HG03045 (cell line): ENCODE measurements at regions not wholly inside any gene's neighbourhood (a gene's known extent, or its start where the extent isn't known, plus 50 kb on each side); places are given as distances from the start of the nearest gene placed in this dataset.
A peak's percentile ranks its signal among the peaks of the same experiment; 100 is the strongest.
"Not testable (repeated sequence)": the region's sequence is repeated elsewhere in the genome, so short reads cannot be mapped to it uniquely, and the experiment has no call there.

ENCODE experiments used
- ATAC-seq: cut with Tn5 transposase; IDR thresholded peaks from one replicate; pipeline ENCODE4 v1.9.1; 2021; ENCODE audit warnings: mild to moderate bottlenecking, moderate library complexity; ENCODE audit not compliant: unreplicated experiment

- ATAC-seq: no peak
These were observed 78.2 kb downstream of the HACD1 start for GRCh38 chr10:17538941-17539340.

DNA sequence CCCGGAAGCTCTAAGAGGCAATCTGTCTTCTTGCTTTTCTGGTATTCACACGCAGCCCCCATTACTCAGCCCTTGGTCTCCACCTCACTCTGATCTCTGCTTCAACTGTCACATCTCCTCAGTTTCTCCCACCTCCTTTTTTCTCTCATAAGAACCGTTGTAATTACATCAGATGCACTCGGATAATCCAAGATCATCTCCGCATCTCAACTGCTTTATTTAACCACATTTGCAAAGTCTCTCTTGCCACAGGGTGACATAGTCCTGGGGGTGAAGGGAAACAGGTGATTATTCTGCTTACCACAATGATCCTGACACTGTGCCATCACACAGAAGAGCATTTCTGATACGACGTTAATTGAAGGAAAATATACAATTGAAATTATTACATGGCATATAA is 79.9 kb downstream of the HACD1 start:
- no peak for ATAC-seq

DNA sequence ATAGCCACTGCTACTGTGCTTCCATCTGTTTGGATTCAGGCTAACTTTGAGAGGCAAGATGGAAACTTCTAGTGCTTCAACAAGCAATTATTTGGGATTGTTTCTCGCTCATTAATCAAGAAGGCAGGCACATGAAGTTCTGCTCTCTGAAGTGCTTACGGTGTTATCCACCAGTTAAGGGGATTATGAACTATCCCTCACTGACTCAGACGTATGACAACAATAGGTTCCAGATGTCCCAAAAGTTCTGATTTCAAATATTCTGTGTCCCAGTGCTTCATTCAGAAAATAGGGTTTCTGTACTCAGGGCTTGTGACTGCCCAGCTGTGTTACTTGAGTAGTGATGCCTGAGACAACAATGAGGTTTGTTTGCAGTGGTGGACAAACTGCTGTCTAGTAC is 81.0 kb downstream of the HACD1 start:
- ATAC-seq: no peak

- ATAC-seq: no peak
These were observed 79.3 kb upstream of the ST8SIA6 start for GRCh38 chr10:17533731-17534130.

- no peak for ATAC-seq
These were observed 74.0 kb upstream of the ST8SIA6 start for GRCh38 chr10:17528306-17528862.

- no peak for ATAC-seq
These were observed 73.2 kb upstream of the ST8SIA6 start for GRCh38 chr10:17527514-17528146.

DNA sequence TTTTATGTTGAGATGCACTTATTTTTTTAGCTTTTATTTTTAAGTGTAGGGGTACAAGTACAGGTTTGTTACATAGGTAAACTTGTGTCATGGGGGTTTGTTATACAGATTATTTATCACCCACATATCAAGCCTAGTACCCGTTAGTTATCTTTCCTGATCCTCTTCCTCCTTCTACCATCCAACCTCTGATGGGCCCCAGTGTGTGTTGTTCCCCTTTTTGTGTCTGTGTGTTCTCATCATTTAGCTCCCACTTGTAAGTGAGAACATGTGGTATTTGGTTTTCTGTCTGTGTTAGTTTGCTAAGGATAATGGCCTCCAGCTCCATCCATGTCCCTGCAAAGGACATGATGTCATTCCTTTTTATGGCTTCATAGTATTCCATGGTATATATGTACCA is 72.2 kb upstream of the ST8SIA6 start:
- ATAC-seq: not testable (repeated sequence)

GRCh38 chr10:17523917-17524316 is 69.5 kb upstream of the ST8SIA6 start:
- no peak for ATAC-seq

DNA sequence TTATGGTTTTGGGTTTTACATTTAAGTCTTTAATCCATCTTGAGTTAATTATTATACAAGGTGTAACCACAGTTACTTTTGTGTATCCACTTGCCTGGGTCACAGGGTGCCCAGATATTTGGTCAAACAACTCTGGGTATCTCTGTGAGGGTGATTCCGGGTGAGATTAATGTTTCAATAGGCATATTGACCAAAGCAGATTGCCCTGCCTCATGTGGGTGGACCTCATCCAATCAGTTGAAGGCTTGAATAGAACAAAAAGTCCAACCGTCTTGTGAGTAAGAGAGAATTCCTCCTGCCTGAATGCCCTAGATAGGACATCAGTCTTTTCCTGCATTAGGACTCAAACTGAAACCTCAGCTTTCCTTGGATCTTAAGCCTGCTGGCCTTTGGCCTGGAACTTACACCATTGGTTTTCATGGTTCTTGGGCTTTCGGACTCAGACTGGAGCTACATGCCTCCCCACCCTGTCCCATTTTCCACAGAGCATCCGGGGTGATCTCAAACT is 68.9 kb upstream of the ST8SIA6 start:
- no peak for ATAC-seq

DNA sequence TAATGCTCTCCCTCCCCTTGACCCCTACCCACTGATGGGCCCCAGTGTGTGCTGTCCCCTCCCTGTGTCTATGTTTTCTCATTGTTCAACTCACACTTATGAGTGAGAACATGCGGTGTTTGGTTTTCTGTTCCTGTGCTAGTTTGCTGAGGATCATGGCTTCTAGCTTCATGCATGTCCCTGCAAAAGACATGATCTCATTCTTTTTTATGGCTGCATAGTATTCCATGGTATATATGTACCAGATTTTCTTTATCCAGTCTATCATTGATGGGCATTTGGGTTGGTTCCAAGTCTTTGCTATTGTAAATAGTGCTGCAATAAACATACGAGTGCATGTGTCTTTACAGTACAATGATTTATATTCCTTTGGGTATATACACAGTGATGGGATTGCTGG is 67.9 kb upstream of the ST8SIA6 start:
- ATAC-seq: not testable (repeated sequence)

DNA sequence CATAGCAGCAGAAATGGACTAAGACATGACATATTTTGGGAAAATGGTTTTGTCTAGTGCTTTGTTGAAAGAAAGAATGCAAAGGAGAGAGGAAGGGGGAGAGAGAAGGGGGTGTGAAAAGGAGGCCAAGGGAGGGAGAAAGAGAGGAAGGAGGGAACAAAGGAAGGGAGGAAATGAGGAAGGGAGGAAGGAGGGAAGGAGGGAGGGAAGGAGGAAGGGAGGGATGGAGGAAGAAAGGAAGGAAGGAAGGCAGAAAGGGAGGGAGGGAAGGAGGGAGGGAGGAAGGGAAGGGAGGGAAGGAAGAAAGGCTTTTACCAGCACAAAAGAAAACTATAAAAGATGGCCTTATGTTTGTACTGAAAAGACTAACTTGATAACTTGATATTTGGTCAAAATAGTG is 65.1 kb upstream of the ST8SIA6 start:
- no peak for ATAC-seq

- ATAC-seq: no peak
These were observed 63.9 kb upstream of the ST8SIA6 start for GRCh38 chr10:17518338-17518737.

DNA sequence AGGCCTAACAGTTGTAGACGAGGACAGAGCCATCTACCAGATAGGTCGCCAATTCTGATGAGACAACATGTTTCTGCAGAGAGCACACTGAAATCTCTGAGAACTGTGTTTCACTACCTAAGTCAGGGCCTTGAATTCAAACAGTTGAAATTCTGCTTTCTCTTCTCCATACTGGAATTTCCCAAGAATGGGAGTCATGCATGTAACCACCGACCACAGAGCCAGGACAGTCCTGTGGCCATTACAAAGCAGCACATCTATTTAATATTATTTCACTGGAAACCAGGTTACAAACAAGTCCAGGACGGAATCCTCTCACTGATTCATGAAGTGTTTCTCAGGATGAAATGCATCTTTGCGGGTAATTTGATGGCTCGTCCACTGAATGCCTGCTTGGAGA is 62.0 kb upstream of the ST8SIA6 start:
- no peak for ATAC-seq

GRCh38 chr10:17512341-17513001 is 58.1 kb upstream of the ST8SIA6 start:
- no peak for ATAC-seq

- ATAC-seq: peak; percentile 75
These were observed 56.0 kb upstream of the ST8SIA6 start for GRCh38 chr10:17510242-17510908.

DNA sequence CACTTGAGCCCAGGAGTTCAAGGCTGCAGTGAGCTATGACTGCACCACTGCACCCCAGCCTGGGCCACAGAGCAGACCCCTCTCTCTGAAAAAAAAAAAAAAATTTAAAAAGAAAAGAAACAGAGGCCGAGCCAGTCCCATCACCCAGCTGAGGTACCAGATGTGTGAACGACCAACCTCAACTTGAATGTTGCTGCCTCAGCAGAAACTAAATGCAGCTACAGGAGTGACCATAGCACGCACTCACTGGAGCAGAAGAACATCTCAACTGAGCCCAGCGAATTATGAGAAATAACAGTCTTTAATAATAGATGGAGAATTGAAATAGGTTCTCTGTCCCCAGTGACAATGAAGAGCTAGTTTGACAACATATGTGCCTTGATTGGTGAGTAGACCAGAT is 53.1 kb upstream of the ST8SIA6 start:
- no peak for ATAC-seq

DNA sequence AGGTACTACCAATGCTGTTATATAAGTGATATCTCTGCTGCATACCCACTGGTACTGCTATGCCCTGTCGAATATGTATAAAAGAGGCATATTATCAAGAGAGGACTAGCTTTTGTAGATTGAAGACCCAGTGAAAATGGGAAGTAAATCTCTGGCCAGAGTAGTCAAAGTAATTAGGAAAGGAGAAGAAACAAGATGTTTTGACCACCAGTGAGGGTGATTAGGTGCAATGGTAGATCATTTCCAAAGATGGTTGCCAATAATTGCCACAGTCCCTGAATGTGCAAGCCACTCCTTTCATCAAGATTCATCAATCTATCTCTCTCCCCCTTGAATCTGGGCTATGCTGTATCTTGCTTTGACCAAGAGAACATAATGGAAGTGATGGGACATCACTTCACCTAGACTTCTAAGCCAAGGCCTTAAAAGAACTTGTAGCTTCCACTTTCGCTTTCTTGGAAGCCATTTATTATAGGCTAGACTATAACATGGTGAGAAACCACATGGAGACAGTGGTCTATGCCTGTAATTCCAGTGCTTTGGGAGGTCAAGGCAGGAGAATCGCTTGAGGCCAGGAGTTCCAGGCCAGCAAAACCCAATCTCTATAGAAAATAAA is 52.6 kb upstream of the ST8SIA6 start:
- no peak for ATAC-seq

- ATAC-seq: no peak
These were observed 52.0 kb upstream of the ST8SIA6 start for GRCh38 chr10:17506390-17506789.

DNA sequence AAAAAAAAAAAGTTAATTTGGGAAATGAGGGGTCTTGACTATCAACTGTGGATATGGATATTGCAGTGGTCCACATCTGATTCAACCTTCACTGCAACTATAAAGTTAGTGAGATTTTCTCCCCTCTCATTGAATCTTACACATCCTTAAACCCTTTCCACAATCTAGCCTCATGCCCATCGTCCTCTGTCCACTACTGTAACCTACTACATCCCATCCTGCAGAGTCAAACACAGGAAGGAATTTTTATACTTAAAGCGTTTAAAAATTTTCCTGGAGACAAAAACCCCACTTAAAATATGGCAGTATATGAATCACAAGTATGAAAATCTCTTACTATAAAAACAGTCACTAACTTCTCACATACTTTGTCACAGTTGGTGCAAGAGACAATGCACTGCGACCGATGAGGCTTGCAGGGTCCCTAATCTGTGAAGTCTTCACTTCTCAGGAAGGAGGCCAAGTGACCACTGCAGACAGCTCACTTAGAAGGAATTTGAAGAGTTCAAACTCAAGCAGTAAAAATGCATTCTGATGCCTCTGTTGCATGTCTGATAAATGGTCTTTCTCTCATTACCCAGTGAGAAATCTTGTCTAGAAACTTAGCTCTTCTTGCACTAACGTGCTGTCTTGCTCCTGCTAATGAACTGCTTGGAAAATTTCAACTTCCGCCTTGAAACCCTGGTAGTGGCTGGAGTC is 50.3 kb upstream of the ST8SIA6 start:
- no peak for ATAC-seq
